ENCODE measurements at regions not wholly inside any gene's neighbourhood (a gene's known extent, or its start where the extent isn't known, plus 50 kb on each side); places are given as distances from the start of the nearest gene placed in this dataset.

DNA sequence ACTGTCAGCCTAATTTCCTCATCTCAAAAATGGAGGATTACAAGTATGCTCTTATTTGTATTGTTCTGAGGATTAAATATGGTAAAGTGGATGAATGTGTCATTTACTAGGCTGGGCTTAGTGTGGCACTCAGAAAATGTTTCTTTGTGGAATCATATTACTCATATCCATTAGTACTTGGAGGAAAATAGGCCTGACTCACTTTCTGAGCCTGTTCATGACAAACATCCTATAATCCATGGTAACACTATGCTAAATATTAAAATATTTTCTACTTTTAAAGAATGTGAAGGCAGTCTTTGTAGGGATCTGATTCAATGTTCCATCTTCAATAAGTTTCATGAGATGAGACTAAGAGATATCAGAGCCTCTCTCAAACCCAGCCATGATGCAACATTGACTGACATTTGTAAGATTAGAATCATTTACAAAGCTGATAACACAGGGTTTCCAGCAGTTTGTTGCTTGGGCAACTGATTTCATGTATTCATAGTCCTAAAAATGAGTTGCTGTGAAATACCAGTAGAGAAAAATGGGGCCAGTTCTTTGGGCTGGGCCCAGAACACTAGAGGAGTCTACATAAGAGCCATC, 1048.5 kb downstream of the NTRK3 start:
- no peak overlapping the region for H3K27ac ChIP-seq (ENCODE audit: low read depth, low read length)
- H3K36me3 ChIP-seq (ENCODE audit: control insufficient read depth, insufficient read depth, low read length): no peaks in the 10 kb centered on the region
- no peak overlapping the region for H3K9ac ChIP-seq (ENCODE audit: low read length)
- H3K27me3 ChIP-seq (ENCODE audit: control insufficient read depth, insufficient read depth, low read length): no peaks in the 10 kb centered on the region
- H3K4me1 ChIP-seq (ENCODE audit: control insufficient read depth, insufficient read depth, low read length): no peaks in the 10 kb centered on the region
- H3K4me3 ChIP-seq (ENCODE audit: low read length): no peak overlapping the region

GRCh38 chr15:87207251-87207650, 1049.3 kb downstream of the NTRK3 start:
- no peak overlapping the region for H3K27ac ChIP-seq (ENCODE audit: low read depth, low read length)
- no peaks in the 10 kb centered on the region for H3K27me3 ChIP-seq (ENCODE audit: control insufficient read depth, insufficient read depth, low read length)
- no peak overlapping the region for H3K9ac ChIP-seq (ENCODE audit: low read length)
- no peak overlapping the region for H3K4me3 ChIP-seq (ENCODE audit: low read length)
- H3K36me3 ChIP-seq (ENCODE audit: control insufficient read depth, insufficient read depth, low read length): no peaks in the 10 kb centered on the region
- no peaks in the 10 kb centered on the region for H3K4me1 ChIP-seq (ENCODE audit: control insufficient read depth, insufficient read depth, low read length)

GRCh38 chr15:87201986-87202385, 1054.6 kb downstream of the NTRK3 start:
- Histone ChIP-seq H3K9ac (ENCODE audit: low read length) (no peak overlapping the region), H3K36me3 (ENCODE audit: control insufficient read depth, insufficient read depth, low read length) (no peaks in the 10 kb centered on the region), H3K27ac (ENCODE audit: low read depth, low read length) (no peak overlapping the region), H3K4me3 (ENCODE audit: low read length) (no peak overlapping the region), H3K27me3 (ENCODE audit: control insufficient read depth, insufficient read depth, low read length) (no peaks in the 10 kb centered on the region), H3K4me1 (ENCODE audit: control insufficient read depth, insufficient read depth, low read length) (no peaks in the 10 kb centered on the region)

- Histone ChIP-seq H3K4me3 (ENCODE audit: low read length) (no peak overlapping the region), H3K9ac (ENCODE audit: low read length) (no peak overlapping the region), H3K4me1 (ENCODE audit: control insufficient read depth, insufficient read depth, low read length) (no peaks in the 10 kb centered on the region), H3K36me3 (ENCODE audit: control insufficient read depth, insufficient read depth, low read length) (no peaks in the 10 kb centered on the region), H3K27ac (ENCODE audit: low read depth, low read length) (no peak overlapping the region), H3K27me3 (ENCODE audit: control insufficient read depth, insufficient read depth, low read length) (no peaks in the 10 kb centered on the region)
Measured at GRCh38 chr15:87200149-87200548, 1056.4 kb downstream of the NTRK3 start.

DNA sequence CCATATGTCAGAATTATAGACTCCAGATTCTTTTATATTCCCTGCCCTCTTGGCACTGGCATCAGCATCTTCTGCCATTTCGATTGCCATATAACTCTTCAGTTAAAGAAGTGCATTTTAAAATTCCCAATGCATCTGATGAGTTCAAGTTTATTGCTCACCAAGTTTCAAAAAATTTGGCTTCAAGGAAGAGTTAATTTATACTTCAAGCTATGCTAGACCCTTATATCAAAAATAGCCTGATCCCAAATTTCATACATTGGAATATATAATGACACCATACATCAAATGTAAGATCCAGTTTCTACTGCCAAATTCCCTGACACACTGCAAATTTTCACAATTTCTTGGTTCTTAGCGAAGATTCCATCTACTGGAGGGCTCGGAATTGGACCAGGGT, 1058.6 kb downstream of the NTRK3 start:
- no peaks in the 10 kb centered on the region for H3K27me3 ChIP-seq (ENCODE audit: control insufficient read depth, insufficient read depth, low read length)
- H3K9ac ChIP-seq (ENCODE audit: low read length): no peak overlapping the region
- H3K4me3 ChIP-seq (ENCODE audit: low read length): no peak overlapping the region
- H3K4me1 ChIP-seq (ENCODE audit: control insufficient read depth, insufficient read depth, low read length): no peaks in the 10 kb centered on the region
- no peaks in the 10 kb centered on the region for H3K36me3 ChIP-seq (ENCODE audit: control insufficient read depth, insufficient read depth, low read length)
- H3K27ac ChIP-seq (ENCODE audit: low read depth, low read length): no peak overlapping the region

DNA sequence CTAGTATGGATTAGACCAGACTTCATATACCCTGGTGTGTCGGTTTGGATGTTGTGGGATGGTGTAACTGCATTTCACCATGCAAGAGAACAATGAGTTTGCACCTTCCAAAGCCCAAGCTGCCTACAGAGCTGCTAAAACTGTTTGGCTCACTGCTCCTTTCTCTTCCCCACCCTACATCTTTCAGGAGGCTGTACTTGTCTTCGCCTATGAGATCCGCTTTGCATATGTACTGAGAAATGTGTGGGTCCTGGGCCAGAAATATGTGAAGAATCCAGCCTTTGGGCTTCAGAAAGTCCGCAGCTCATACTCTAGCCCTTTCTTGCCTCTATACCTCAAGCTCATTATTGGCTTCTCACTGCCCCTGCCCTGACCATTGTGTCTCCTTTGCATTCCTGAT, 1060.0 kb downstream of the NTRK3 start:
- Histone ChIP-seq H3K9ac (ENCODE audit: low read length) (no peak overlapping the region), H3K4me3 (ENCODE audit: low read length) (no peak overlapping the region), H3K27ac (ENCODE audit: low read depth, low read length) (no peak overlapping the region), H3K36me3 (ENCODE audit: control insufficient read depth, insufficient read depth, low read length) (no peaks in the 10 kb centered on the region), H3K27me3 (ENCODE audit: control insufficient read depth, insufficient read depth, low read length) (no peaks in the 10 kb centered on the region), H3K4me1 (ENCODE audit: control insufficient read depth, insufficient read depth, low read length) (no peaks in the 10 kb centered on the region)

DNA sequence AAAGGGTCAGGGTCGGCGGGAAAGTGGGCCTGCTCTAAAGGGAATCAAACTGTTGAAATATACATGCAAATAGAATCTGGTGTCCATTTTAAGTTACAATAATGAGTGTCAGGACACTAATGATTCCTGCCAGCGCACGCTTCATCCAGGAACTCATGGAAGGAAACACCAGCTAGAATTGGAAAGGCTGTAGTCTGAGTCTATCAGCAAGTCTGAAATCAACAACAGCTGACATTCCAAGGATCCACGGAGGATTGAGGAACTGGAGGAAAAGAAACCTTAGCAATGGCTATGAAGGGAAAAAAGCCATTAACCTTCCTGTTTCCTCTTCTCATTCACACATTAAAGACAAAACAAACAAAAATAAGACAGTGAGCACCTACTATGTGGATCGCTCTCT, 1063.1 kb downstream of the NTRK3 start:
- Histone ChIP-seq H3K4me1 (ENCODE audit: control insufficient read depth, insufficient read depth, low read length) (no peaks in the 10 kb centered on the region), H3K36me3 (ENCODE audit: control insufficient read depth, insufficient read depth, low read length) (no peaks in the 10 kb centered on the region), H3K4me3 (ENCODE audit: low read length) (no peak overlapping the region), H3K27me3 (ENCODE audit: control insufficient read depth, insufficient read depth, low read length) (no peaks in the 10 kb centered on the region), H3K27ac (ENCODE audit: low read depth, low read length) (no peak overlapping the region), H3K9ac (ENCODE audit: low read length) (no peak overlapping the region)

- no peaks in the 10 kb centered on the region for H3K27me3 ChIP-seq (ENCODE audit: control insufficient read depth, insufficient read depth, low read length)
- H3K9ac ChIP-seq (ENCODE audit: low read length): no peak overlapping the region
- no peak overlapping the region for H3K27ac ChIP-seq (ENCODE audit: low read depth, low read length)
- H3K4me1 ChIP-seq (ENCODE audit: control insufficient read depth, insufficient read depth, low read length): no peaks in the 10 kb centered on the region
- no peak overlapping the region for H3K4me3 ChIP-seq (ENCODE audit: low read length)
- H3K36me3 ChIP-seq (ENCODE audit: control insufficient read depth, insufficient read depth, low read length): no peaks in the 10 kb centered on the region
Measured at GRCh38 chr15:87167706-87168105, 1088.0 kb downstream of the AGBL1 start.

GRCh38 chr15:87167055-87167454, 1087.4 kb downstream of the AGBL1 start:
- Histone ChIP-seq H3K4me1 (ENCODE audit: control insufficient read depth, insufficient read depth, low read length) (no peaks in the 10 kb centered on the region), H3K27ac (ENCODE audit: low read depth, low read length) (no peak overlapping the region)

GRCh38 chr15:87155771-87156170, 1076.1 kb downstream of the AGBL1 start:
- Histone ChIP-seq H3K36me3 (ENCODE audit: control insufficient read depth, insufficient read depth, low read length) (no peaks in the 10 kb centered on the region), H3K4me1 (ENCODE audit: control insufficient read depth, insufficient read depth, low read length) (no peaks in the 10 kb centered on the region)

More at GRCh38 chr15:87167055-87167454, 1087.4 kb downstream of the AGBL1 start:
- no peak overlapping the region for H3K4me3 ChIP-seq (ENCODE audit: low read length)
- H3K9ac ChIP-seq (ENCODE audit: low read length): no peak overlapping the region
- no peaks in the 10 kb centered on the region for H3K36me3 ChIP-seq (ENCODE audit: control insufficient read depth, insufficient read depth, low read length)
- no peaks in the 10 kb centered on the region for H3K27me3 ChIP-seq (ENCODE audit: control insufficient read depth, insufficient read depth, low read length)

DNA sequence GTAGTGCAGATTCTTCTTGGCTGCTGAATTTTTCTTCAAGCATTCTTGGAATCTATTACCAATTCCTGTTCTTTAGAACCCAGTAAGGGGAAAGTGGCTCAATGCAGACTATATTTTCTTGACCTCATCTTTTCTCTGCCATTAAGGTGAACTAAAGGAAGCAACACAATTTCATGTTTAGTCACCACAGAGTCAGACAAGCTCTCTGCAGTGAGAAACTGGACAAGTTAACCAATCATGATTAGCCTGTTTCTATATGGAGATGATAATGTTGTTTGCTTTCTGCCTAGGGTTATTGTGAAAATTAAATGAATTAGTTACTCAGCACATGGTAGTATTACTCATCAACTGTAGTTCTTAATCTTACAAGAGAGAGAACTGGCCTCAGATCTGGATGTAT, 1075.1 kb downstream of the AGBL1 start:
- Histone ChIP-seq H3K27ac (ENCODE audit: low read depth, low read length) (no peak overlapping the region), H3K4me3 (ENCODE audit: low read length) (no peak overlapping the region), H3K9ac (ENCODE audit: low read length) (no peak overlapping the region), H3K36me3 (ENCODE audit: control insufficient read depth, insufficient read depth, low read length) (no peaks in the 10 kb centered on the region), H3K4me1 (ENCODE audit: control insufficient read depth, insufficient read depth, low read length) (no peaks in the 10 kb centered on the region), H3K27me3 (ENCODE audit: control insufficient read depth, insufficient read depth, low read length) (no peaks in the 10 kb centered on the region)

More at GRCh38 chr15:87155771-87156170, 1076.1 kb downstream of the AGBL1 start:
- H3K4me3 ChIP-seq (ENCODE audit: low read length): no peak overlapping the region
- H3K27ac ChIP-seq (ENCODE audit: low read depth, low read length): no peak overlapping the region
- H3K27me3 ChIP-seq (ENCODE audit: control insufficient read depth, insufficient read depth, low read length): no peaks in the 10 kb centered on the region
- H3K9ac ChIP-seq (ENCODE audit: low read length): no peak overlapping the region

DNA sequence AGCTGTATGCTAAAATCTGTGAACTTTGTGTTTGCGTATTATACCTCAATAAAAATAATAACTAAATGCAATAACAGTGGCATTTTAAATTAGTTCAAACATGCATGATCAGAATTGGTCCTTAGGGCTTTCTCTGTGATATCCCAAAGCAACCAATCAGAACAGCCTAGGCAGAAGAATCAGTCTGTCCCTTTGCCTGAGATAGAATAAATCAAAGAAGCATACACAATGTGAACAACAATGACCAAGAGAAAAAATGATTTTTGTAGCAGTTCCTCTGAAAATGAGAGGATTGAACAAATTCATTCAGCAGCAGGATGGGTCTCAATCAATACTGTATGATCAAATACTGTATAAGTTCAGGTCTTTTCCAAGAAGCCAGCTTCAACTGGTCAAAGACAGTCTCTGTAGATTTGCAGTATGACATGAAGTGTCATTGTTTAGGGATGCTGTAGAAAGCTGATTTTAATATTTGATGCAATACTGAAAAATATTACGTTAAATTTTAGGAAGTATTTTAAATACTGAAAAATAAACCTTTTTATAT, 1071.6 kb downstream of the AGBL1 start:
- H3K27ac ChIP-seq (ENCODE audit: low read depth, low read length): no peak overlapping the region
- H3K27me3 ChIP-seq (ENCODE audit: control insufficient read depth, insufficient read depth, low read length): no peaks in the 10 kb centered on the region
- no peaks in the 10 kb centered on the region for H3K4me1 ChIP-seq (ENCODE audit: control insufficient read depth, insufficient read depth, low read length)
- H3K9ac ChIP-seq (ENCODE audit: low read length): no peak overlapping the region
- no peaks in the 10 kb centered on the region for H3K36me3 ChIP-seq (ENCODE audit: control insufficient read depth, insufficient read depth, low read length)
- no peak overlapping the region for H3K4me3 ChIP-seq (ENCODE audit: low read length)

- H3K9ac ChIP-seq (ENCODE audit: low read length): no peak overlapping the region
- no peaks in the 10 kb centered on the region for H3K27me3 ChIP-seq (ENCODE audit: control insufficient read depth, insufficient read depth, low read length)
- no peak overlapping the region for H3K27ac ChIP-seq (ENCODE audit: low read depth, low read length)
- H3K4me1 ChIP-seq (ENCODE audit: control insufficient read depth, insufficient read depth, low read length): no peaks in the 10 kb centered on the region
- no peaks in the 10 kb centered on the region for H3K36me3 ChIP-seq (ENCODE audit: control insufficient read depth, insufficient read depth, low read length)
- H3K4me3 ChIP-seq (ENCODE audit: low read length): no peak overlapping the region
Measured at GRCh38 chr15:87145696-87146095, 1066.0 kb downstream of the AGBL1 start.
